K562 (cell line): ENCODE measurements at regions not wholly inside any gene's neighbourhood (a gene's known extent, or its start where the extent isn't known, plus 50 kb on each side); places are given as distances from the start of the nearest gene placed in this dataset.

Experiments used
- ATAC-seq: fragments of 200-7000 bp; cut with Tn5 transposase; 3 replicates; pipeline ENCODE4 v1.9.1; 2020; ENCODE audit warnings: moderate library complexity
- BruUV-seq: library from RNA; stranded (reverse); fragments of 400-500 nt; replicated peaks from 2 replicates; lab custom pipeline; 2021; lab: Mats Ljungman, UMichigan
- CTCF ChIA-PET: fragments of 300-600 bp; formaldehyde crosslinking; extraction: SDS; loops from one replicate; lab custom pipeline; 2021; ENCODE audit warnings: low intra/inter-chr PET ratio; lab: Yijun Ruan, JAX
- POLR2A ChIA-PET: fragments of 300-600, 350-650 bp; sonication (Branson Sonifier 250); formaldehyde crosslinking; extraction: SDS; loops from one replicate; lab custom pipeline; 2021; ENCODE audit warnings: antibody characterized with exemption, inconsistent platforms; lab: Yijun Ruan, JAX
- DNase-seq, 4 experiments: peaks; one replicate each; pipeline versions ENCODE4 v3.0.0 to v3.0.0-alpha.2; 2011 to 2018; ENCODE audit warnings: low spot score in 3 of 4, mixed read lengths in 3 of 4; ENCODE audit errors: extremely low read depth in 1 of 4
- FAIRE-seq: peaks from 2 replicates; lab custom pipeline; 2011; peaks lifted over from hg19 to GRCh38; lab: Jason Lieb, UNC
- H2AFZ ChIP-seq: 2 replicates; pipeline ENCODE4 v1.6.0; 2011; ENCODE audit warnings: low read depth, low read length, control low read depth, inconsistent platforms
- H3K27ac ChIP-seq: fragments of 200-600 bp; 3 replicates; pipeline ENCODE4 v1.8.0; 2011; ENCODE audit warnings: low read depth, mild to moderate bottlenecking, control low read depth, inconsistent platforms, low read length, moderate library complexity, mixed read lengths; ENCODE audit errors: extremely low read depth
- H3K27me3 ChIP-seq, 2 experiments: fragments of 300-600 bp in 1 of 2; 2 replicates in 1 of 2; 3 replicates in 1 of 2; pipeline versions ENCODE4 v1.6.0 to v1.8.0; 2011; ENCODE audit warnings: inconsistent platforms in 2 of 2, low read length in 2 of 2, mild to moderate bottlenecking in 1 of 2, mixed read lengths in 1 of 2, moderate library complexity in 1 of 2; ENCODE audit not compliant: control insufficient read depth in 2 of 2, insufficient read depth in 2 of 2
- H3K36me3 ChIP-seq: fragments of 300-600 bp; 3 replicates; pipeline ENCODE4 v1.8.0; 2011; ENCODE audit warnings: mild to moderate bottlenecking, low read length, inconsistent platforms; ENCODE audit not compliant: control insufficient read depth, insufficient read depth
- H3K4me1 ChIP-seq, 2 experiments: fragments of 200-600 bp in 1 of 2; replicated peaks in 1 of 2; 2 replicates in 1 of 2; 3 replicates in 1 of 2; pipeline versions ENCODE4 v1.5.1 to v1.8.0; 2011; ENCODE audit warnings: inconsistent platforms in 2 of 2, low read length in 2 of 2, mild to moderate bottlenecking in 1 of 2, mixed read lengths in 1 of 2, moderate library complexity in 1 of 2; ENCODE audit not compliant: control insufficient read depth in 2 of 2, insufficient read depth in 2 of 2
- H3K4me2 ChIP-seq: 2 replicates; pipeline ENCODE4 v1.6.1; 2011; ENCODE audit warnings: low read length, control low read depth, inconsistent platforms, mixed read lengths; ENCODE audit not compliant: insufficient read depth
- H3K4me3 ChIP-seq: fragments of 200-600 bp; sonication (generic), shearing (Covaris generic); 2 replicates; pipeline ENCODE4 v1.5.1; 2016; ENCODE audit warnings: control low read depth, inconsistent platforms
- H3K79me2 ChIP-seq: fragments of 200-600 bp; 3 replicates; pipeline ENCODE4 v1.8.0; 2011; ENCODE audit warnings: low read length, inconsistent platforms; ENCODE audit not compliant: control insufficient read depth, insufficient read depth
- H3K9ac ChIP-seq, 2 experiments: 2 replicates each; pipeline versions ENCODE4 v1.6.0 to v1.6.1; 2011; ENCODE audit warnings: low read depth in 2 of 2, low read length in 2 of 2, control low read depth in 1 of 2, inconsistent platforms in 1 of 2, mild to moderate bottlenecking in 1 of 2, mixed read lengths in 1 of 2; ENCODE audit not compliant: insufficient read depth in 1 of 2
- H3K9me1 ChIP-seq: one replicate; pipeline ENCODE4 v1.6.0; 2011; ENCODE audit warnings: inconsistent platforms, mild to moderate bottlenecking, low read length, moderate library complexity; ENCODE audit not compliant: control insufficient read depth, insufficient read depth
- H3K9me3 ChIP-seq: replicated peaks from 2 replicates; pipeline ENCODE4 v1.5.1; 2011; ENCODE audit warnings: low read depth, low read length, inconsistent platforms; ENCODE audit not compliant: control insufficient read depth, insufficient read depth
- H4K20me1 ChIP-seq: replicated peaks from 2 replicates; pipeline ENCODE4 v1.6.1; 2011; ENCODE audit warnings: low read length, inconsistent platforms, mixed read lengths; ENCODE audit not compliant: control insufficient read depth, insufficient read depth
- CHD7 ChIP-seq: fragments of 200-600 bp; sonication (generic); IDR thresholded peaks from one replicate; pipeline ENCODE4 v1.6.1; 2012; ENCODE audit warnings: mild to moderate bottlenecking, low read depth, low read length, inconsistent platforms
- FOXK1 ChIP-seq: sonication (generic); formaldehyde crosslinking; IDR thresholded peaks from 2 replicates; pipeline ENCODE4 v1.8.0; 2022; ENCODE audit warnings: missing genetic modification reagents, mild to moderate bottlenecking, borderline replicate concordance
- HDAC3 ChIP-seq: fragments of 450-650 bp; IDR thresholded peaks from 2 replicates; pipeline ENCODE4 v1.6.1; 2018; ENCODE audit warnings: borderline replicate concordance, mild to moderate bottlenecking, moderate library complexity; ENCODE audit not compliant: partially characterized antibody
- MAFK ChIP-seq: IDR thresholded peaks from 2 replicates; pipeline ENCODE4 v1.6.1; 2011; ENCODE audit warnings: low read length, improper control_type of control experiment
- PHTF2 ChIP-seq: fragments of 250-450 bp; sonication (Bioruptor Pico); IDR thresholded peaks from 2 replicates; pipeline ENCODE4 v1.5.0; 2021; ENCODE audit warnings: mild to moderate bottlenecking
- POLR2AphosphoS2 ChIP-seq: IDR thresholded peaks from 2 replicates; pipeline ENCODE4 v1.6.1; 2012; ENCODE audit warnings: low read length, improper control_type of control experiment
- TAF15 ChIP-seq: fragments of 200-400 bp; formaldehyde crosslinking; IDR thresholded peaks from 2 replicates; pipeline ENCODE4 v1.6.1; 2017; ENCODE audit warnings: mild to moderate bottlenecking, low read depth, low read length, moderate library complexity
- THAP12 ChIP-seq: fragments of 250-450 bp; sonication (Bioruptor Pico); IDR thresholded peaks from 2 replicates; pipeline ENCODE4 v1.9.0; 2021; ENCODE audit warnings: mild to moderate bottlenecking, inconsistent platforms
- WGBS: fragments of 100-300 bp; shearing (Covaris generic); methylation state at CpG from one replicate; pipeline ENCODE4 v1.1.6; 2016; ENCODE audit warnings: low coverage, mixed read lengths; ENCODE audit not compliant: insufficient coverage; ENCODE audit errors: missing lambda C conversion rate; 5-methylcytosine and 5-hydroxymethylcytosine counted together
- in situ Hi-C: fragments of 300-500 bp; cut with MboI; formaldehyde crosslinking; loops from 4 replicates; pipeline ENCODE4 v1.15.0; 2018; ENCODE audit warnings: inconsistent platforms, mixed read lengths
- intact Hi-C: fragments of 100-400 bp; cut with micrococcal nuclease; formaldehyde crosslinking; loops from 2 replicates; pipeline ENCODE4 v1.14.2; 2022

- TF ChIP-seq THAP12 (CRISPR knock-in tag) (no peak), MAFK (no peak), PHTF2 (CRISPR knock-in tag) (no peak), HDAC3 (no peak), TAF15 (no peak)
These were observed 70.8 kb downstream of the SYNE3 start (continued) for GRCh38 chr14:95445676-95446075.

- Histone ChIP-seq H3K4me2 (no peak overlapping the region), H3K27ac (no peak overlapping the region), H2AFZ (no peak overlapping the region), H3K9me3 (no peaks in the 10 kb centered on the region), H3K79me2 (no peaks in the 10 kb centered on the region), H3K36me3 (no peaks in the 10 kb centered on the region), H3K4me3 (no peak overlapping the region), H3K9me1 (no peaks in the 10 kb centered on the region), H4K20me1 (no peaks in the 10 kb centered on the region), H3K9ac (no peak overlapping the region), H3K27me3 (peaks cover 0 to 5% of the 10 kb centered on the region in 2 experiments; a peak in 1 of 5 replicates), H3K4me1 (no peaks in the 10 kb centered on the region; a peak in 1 of 5 replicates)
- no peak for FAIRE-seq
- ATAC-seq: no peak
- no TSS peak for BruUV-seq
- in situ Hi-C loops: no loop called here
- WGBS: 14% methylated on average over 2 of the region's 3 CpGs
- intact Hi-C loops: no loop called here
- ChIA-PET POLR2A (interaction anchor here (0.7 to 1.3 kb wide), 2 partner anchors 27 to 454 kb away, joined by 3 to 4 read pairs; no protein-coding TSS in a partner anchor), CTCF (no interaction called here)
- no peak for DNase-seq
- TF ChIP-seq CHD7 (no peak), POLR2AphosphoS2 (no peak), FOXK1 (CRISPR knock-in tag) (no peak)
These were observed 71.3 kb downstream of the SYNE3 start for GRCh38 chr14:95445161-95445560.
